ENCODE measurements at regions not wholly inside any gene's neighbourhood (a gene's known extent, or its start where the extent isn't known, plus 50 kb on each side); places are given as distances from the start of the nearest gene placed in this dataset.

DNA sequence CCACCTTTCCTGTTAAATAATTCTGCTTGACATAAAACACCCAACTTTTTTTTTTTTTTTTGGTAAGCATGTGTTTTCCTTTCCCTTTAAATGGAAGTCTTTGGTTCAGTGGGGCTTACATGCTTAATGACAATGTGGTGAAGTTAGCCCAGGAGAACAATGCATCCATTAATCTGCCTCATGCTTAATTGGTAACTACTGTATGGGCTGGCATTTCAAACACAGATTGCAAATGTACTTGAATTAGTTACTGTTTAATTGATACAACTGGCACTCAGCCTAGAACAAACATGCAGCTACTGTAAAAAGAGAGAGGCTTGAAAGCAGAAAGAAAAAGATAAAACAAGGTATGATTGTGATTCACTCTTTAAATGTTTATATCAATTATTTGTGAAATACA is 483.6 kb upstream of the NOX3 start:
- TF ChIP-seq, protein P1, sequence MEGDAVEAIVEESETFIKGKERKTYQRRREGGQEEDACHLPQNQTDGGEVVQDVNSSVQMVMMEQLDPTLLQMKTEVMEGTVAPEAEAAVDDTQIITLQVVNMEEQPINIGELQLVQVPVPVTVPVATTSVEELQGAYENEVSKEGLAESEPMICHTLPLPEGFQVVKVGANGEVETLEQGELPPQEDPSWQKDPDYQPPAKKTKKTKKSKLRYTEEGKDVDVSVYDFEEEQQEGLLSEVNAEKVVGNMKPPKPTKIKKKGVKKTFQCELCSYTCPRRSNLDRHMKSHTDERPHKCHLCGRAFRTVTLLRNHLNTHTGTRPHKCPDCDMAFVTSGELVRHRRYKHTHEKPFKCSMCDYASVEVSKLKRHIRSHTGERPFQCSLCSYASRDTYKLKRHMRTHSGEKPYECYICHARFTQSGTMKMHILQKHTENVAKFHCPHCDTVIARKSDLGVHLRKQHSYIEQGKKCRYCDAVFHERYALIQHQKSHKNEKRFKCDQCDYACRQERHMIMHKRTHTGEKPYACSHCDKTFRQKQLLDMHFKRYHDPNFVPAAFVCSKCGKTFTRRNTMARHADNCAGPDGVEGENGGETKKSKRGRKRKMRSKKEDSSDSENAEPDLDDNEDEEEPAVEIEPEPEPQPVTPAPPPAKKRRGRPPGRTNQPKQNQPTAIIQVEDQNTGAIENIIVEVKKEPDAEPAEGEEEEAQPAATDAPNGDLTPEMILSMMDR (IDR thresholded peaks at IDR 0.05; ENCODE audit: control insufficient read depth, extremely low read depth, insufficient read depth) = no peak
- no peak overlapping the region for H3K4me3 ChIP-seq (ENCODE audit: low read depth, low read length)
- DNase-seq (ENCODE audit: low read depth) = no peak

DNA sequence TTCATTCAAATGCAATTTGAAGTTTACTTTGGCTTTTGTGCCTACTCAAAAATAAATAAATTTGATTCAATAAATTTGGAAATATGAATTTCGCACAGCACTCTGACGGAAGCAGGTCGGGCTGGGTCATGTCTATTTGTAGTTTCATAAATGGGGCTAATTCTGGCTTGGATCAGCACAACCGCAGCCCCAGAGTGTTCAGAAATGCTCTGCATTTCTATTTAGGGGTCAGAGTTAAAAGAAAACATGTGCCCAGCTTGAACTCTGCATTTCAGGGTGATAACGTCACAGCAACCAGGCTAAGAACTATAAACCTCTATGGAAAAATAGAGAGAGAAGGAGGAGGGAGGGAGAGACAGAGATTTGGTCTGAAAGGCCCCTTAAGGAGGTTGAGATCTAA is 480.9 kb upstream of the NOX3 start:
- H3K4me3 ChIP-seq (ENCODE audit: low read depth, low read length) = no peak overlapping the region
- TF ChIP-seq, protein P1 (IDR thresholded peaks at IDR 0.05; ENCODE audit: control insufficient read depth, extremely low read depth, insufficient read depth) = no peak
- DNase-seq (ENCODE audit: low read depth) = no peak

- no peak for DNase-seq (ENCODE audit: low read depth)
- no peak overlapping the region for H3K4me3 ChIP-seq (ENCODE audit: low read depth, low read length)
- TF ChIP-seq, protein P1 (IDR thresholded peaks at IDR 0.05; ENCODE audit: control insufficient read depth, extremely low read depth, insufficient read depth) = no peak
Observed at GRCh38 chr6:155936127-155936526, 480.5 kb upstream of the NOX3 start.

DNA sequence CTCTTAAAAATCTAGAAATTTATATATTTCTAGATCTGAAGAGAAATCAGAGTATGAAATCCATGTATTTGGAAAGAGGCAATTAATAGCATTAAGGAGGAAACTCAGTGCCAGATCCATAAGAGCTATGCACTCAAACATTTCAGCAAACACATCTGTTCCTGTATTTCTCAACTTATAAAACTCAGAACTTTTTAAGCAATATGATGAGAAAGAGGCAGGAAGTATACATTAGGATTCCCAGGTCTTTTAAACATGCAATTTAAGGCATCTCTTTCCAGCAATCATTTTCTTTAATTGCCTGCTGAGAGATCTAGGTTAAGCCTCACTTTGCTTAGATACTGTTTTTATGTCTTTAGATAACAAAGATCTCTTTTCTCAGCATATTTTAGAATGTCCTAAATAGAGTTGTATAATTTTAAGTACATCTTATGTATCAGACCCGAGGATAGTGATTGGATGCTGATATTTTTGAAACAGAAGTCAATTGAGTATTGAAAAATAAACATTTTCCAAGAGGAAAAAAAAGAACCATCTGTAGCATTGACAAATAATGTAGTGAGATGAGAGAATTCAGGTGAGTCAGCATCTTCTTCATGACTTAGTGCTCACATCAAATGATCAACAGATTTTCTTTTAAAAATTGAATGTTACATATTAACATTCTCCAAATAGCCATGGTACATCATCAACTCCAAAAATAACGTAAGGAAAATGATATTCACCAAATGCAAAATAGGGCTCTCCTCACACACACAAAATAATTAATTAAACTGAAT is 461.4 kb upstream of the NOX3 start:
- no peak overlapping the region for H3K4me3 ChIP-seq (ENCODE audit: low read depth, low read length)
- TF ChIP-seq, protein P1 (IDR thresholded peaks at IDR 0.05; ENCODE audit: control insufficient read depth, extremely low read depth, insufficient read depth) = no peak
- no peak for DNase-seq (ENCODE audit: low read depth)

DNA sequence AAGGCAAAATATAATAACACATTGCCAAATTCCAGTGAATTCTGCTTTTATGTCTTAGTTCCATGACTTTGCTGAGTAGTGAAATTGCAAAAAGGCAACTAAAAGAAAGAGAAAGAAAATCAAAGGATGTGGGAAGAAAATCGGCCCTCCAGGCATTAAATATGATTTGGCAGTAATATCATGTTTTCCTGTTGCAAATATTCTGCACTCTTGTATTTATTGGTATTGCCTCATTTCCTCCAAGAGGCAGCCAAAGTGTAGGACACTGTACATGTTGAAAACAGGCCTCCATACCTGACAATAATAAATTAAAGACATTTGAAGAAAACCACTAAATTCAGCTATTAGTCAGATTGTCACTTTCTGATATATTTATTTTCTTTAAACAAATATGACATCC is 460.0 kb upstream of the NOX3 start:
- no peak overlapping the region for H3K4me3 ChIP-seq (ENCODE audit: low read depth, low read length)
- no peak for DNase-seq (ENCODE audit: low read depth)
- TF ChIP-seq, protein P1 (IDR thresholded peaks at IDR 0.05; ENCODE audit: control insufficient read depth, extremely low read depth, insufficient read depth) = no peak

DNA sequence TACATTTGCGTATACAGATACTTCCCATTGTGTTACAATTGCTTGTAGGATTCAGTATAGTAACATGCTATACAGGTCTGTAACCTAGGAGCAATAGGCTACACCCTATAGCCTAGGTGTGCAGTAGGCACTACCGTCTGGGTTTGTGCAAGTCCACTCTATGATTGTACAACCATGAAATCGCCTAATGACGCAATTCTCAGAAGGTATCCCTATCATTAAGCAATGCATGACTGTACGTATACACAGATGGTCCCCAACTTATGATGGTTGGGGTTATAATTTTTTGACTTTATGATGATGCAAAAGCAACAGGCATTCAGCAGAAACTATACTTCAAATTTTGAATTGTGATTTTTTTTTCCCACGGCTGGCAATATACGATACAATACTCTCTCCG is 458.2 kb upstream of the NOX3 start:
- no peak for DNase-seq (ENCODE audit: low read depth)
- TF ChIP-seq, protein P1 (IDR thresholded peaks at IDR 0.05; ENCODE audit: control insufficient read depth, extremely low read depth, insufficient read depth) = no peak
- H3K4me3 ChIP-seq (ENCODE audit: low read depth, low read length) = no peak overlapping the region

DNA sequence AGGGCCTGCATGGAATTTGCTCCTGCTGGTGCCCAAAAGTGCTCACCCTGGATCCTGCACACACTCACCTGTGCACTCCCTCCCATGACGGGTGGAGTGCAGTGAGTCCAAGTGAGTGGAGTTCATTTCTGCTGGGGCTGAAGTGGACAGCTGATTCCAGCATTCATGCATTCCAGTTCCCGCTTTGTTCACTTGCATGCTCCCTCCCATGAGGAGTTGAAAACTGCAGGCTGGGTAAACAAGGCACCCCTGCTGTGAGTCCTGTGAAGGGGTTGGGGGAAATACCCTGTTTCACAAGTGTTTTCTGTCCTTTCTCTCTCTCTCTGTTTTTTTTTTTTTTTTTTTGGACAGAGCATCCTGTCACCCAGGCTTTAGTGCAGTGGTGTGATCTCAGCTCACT is 454.1 kb upstream of the NOX3 start:
- TF ChIP-seq, protein P1 (IDR thresholded peaks at IDR 0.05; ENCODE audit: control insufficient read depth, extremely low read depth, insufficient read depth) = no peak

More for the DNA sequence above, 454.1 kb upstream of the NOX3 start:
- DNase-seq (ENCODE audit: low read depth) = no peak
- H3K4me3 ChIP-seq (ENCODE audit: low read depth, low read length) = no peak overlapping the region

Data from LNCaP clone FGC (cell line).